Calu3 (cell line): ENCODE measurements at regions not wholly inside any gene's neighbourhood (a gene's known extent, or its start where the extent isn't known, plus 50 kb on each side); places are given as distances from the start of the nearest gene placed in this dataset.

ENCODE experiments used
- BruUV-seq: library from RNA; stranded (reverse); fragments of 400-500 nt; replicated peaks from 2 replicates; lab custom pipeline; 2021; lab: Mats Ljungman, UMichigan
- CTCF ChIA-PET: fragments of 300-600 bp; sonication (Branson Sonifier 250); formaldehyde crosslinking; loops from one replicate; lab custom pipeline; 2022; ENCODE audit warnings: antibody characterized with exemption; lab: Charles Lee
- DNase-seq: peaks from one replicate; pipeline ENCODE4 v3.0.0; 2022
- H3K27ac Mint-ChIP-seq: one replicate; pipeline ENCODE4 v1.8.0; 2022; ENCODE audit warnings: mixed read lengths; ENCODE audit not compliant: unreplicated experiment
- H3K27me3 Mint-ChIP-seq: one replicate; pipeline ENCODE4 v1.8.0; 2022; ENCODE audit warnings: mixed read lengths; ENCODE audit not compliant: unreplicated experiment
- H3K36me3 Mint-ChIP-seq: one replicate; pipeline ENCODE4 v1.8.0; 2022; ENCODE audit warnings: mild to moderate bottlenecking, moderate library complexity, mixed read lengths; ENCODE audit not compliant: insufficient read depth, unreplicated experiment
- H3K4me1 Mint-ChIP-seq: one replicate; pipeline ENCODE4 v1.8.0; 2022; ENCODE audit warnings: mild to moderate bottlenecking, low read depth, mixed read lengths; ENCODE audit not compliant: unreplicated experiment
- H3K4me3 Mint-ChIP-seq: one replicate; pipeline ENCODE4 v1.8.0; 2022; ENCODE audit warnings: mild to moderate bottlenecking, low read depth, moderate library complexity, mixed read lengths; ENCODE audit not compliant: unreplicated experiment
- H3K9me3 Mint-ChIP-seq: one replicate; pipeline ENCODE4 v1.8.0; 2022; ENCODE audit warnings: low read depth, mixed read lengths; ENCODE audit not compliant: unreplicated experiment
- intact Hi-C: fragments of 100-400 bp; cut with micrococcal nuclease; formaldehyde crosslinking; loops from one replicate; pipeline ENCODE4 v1.10.0; 2022; ENCODE audit not compliant: unreplicated experiment
- TF ChIP-seq, protein P1 (sequence below): fragments of 200-600 bp; IDR thresholded peaks from one replicate; pipeline ENCODE4 v1.8.0; 2022; ENCODE audit warnings: antibody characterized with exemption; ENCODE audit not compliant: unreplicated experiment

DNA sequence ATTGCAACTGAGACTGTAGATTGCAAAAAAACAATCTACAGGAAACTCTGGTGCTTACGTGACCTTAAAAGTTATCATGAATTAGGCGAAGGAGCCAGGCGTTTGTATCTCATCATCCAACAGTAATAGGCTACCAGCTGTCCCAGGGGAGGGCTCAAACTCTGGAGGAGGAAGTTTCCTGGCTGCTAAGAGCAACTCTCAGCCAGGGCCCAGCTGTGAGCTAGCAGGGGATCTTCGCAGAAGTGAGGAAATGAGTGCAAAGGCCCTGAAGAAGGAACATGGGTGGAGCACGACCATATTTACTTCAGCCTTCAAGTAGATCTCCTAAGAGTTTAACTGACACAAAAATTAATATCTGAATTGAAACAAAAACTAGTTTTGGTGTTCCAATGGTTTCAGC, 686.9 kb upstream of the MAP3K7 start:
- Mint-ChIP-seq H3K27ac (no peak overlapping the region), H3K4me1 (no peaks in the 10 kb centered on the region), H3K27me3 (no peaks in the 10 kb centered on the region), H3K36me3 (peaks cover 4% of the 10 kb centered on the region), H3K9me3 (peaks cover 2% of the 10 kb centered on the region), H3K4me3 (no peak overlapping the region)
- BruUV-seq: no TSS peak
- CTCF ChIA-PET: no interaction called here
- intact Hi-C loops: loop anchor here (1.0 kb wide), 1 partner anchor 42 kb away; no protein-coding TSS in a partner anchor
- TF ChIP-seq, protein P1, sequence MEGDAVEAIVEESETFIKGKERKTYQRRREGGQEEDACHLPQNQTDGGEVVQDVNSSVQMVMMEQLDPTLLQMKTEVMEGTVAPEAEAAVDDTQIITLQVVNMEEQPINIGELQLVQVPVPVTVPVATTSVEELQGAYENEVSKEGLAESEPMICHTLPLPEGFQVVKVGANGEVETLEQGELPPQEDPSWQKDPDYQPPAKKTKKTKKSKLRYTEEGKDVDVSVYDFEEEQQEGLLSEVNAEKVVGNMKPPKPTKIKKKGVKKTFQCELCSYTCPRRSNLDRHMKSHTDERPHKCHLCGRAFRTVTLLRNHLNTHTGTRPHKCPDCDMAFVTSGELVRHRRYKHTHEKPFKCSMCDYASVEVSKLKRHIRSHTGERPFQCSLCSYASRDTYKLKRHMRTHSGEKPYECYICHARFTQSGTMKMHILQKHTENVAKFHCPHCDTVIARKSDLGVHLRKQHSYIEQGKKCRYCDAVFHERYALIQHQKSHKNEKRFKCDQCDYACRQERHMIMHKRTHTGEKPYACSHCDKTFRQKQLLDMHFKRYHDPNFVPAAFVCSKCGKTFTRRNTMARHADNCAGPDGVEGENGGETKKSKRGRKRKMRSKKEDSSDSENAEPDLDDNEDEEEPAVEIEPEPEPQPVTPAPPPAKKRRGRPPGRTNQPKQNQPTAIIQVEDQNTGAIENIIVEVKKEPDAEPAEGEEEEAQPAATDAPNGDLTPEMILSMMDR: no peak
- DNase-seq: no peak

DNA sequence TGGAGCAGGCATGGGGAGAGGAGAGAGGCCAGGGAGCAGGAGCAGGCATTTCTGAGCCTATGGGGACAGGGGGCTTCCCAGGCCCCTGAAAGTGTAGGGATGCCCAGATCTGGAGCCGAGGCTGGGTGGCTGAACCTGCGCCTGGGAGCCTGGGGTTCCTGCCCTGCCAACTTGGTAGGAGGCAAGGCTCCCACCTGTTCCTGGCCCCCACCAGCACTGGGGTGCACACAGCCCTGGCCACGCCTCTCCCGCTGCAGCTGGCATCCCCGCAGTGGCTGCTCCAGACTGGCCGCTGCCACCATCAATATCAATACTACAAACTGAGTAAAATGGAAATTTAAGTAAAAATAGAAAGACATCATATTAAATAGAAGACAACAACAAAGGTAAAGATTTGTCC, 684.9 kb upstream of the MAP3K7 start:
- no TSS peak for BruUV-seq
- TF ChIP-seq, protein P1: no peak
- peaks cover 4% of the 10 kb centered on the region for H3K36me3 Mint-ChIP-seq
- H3K4me3 Mint-ChIP-seq: no peak overlapping the region
- H3K4me1 Mint-ChIP-seq: no peaks in the 10 kb centered on the region
- CTCF ChIA-PET: no interaction called here
- no peaks in the 10 kb centered on the region for H3K27me3 Mint-ChIP-seq
- no peak overlapping the region for H3K27ac Mint-ChIP-seq
- intact Hi-C loops: no loop called here
- no peak for DNase-seq
- H3K9me3 Mint-ChIP-seq: peaks cover 2% of the 10 kb centered on the region

DNA sequence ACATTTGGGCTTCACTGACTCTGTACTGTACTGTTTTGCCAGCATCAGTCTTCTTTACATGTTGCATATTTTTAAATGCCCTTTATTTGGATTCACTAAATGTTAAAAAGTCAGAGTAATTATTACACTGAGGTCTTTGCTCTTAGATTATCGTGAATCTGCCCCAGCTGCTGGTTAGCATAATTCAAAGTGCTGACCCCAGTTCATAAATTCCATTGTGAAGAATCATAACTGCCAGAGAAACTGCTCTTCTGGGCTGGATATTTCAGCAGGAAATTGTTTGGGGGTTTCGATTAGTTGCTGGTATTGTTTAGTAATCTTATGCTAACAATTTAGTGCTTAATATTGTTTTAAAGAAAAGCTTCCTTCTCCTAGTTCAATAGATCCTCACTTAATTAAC, 682.1 kb upstream of the MAP3K7 start:
- TF ChIP-seq, protein P1: no peak
- Mint-ChIP-seq H3K4me1 (no peaks in the 10 kb centered on the region), H3K9me3 (peaks cover 2% of the 10 kb centered on the region), H3K36me3 (no peaks in the 10 kb centered on the region), H3K4me3 (no peak overlapping the region), H3K27me3 (no peaks in the 10 kb centered on the region), H3K27ac (no peak overlapping the region)
- no peak for DNase-seq
- CTCF ChIA-PET: no interaction called here
- intact Hi-C loops: no loop called here
- no TSS peak for BruUV-seq

DNA sequence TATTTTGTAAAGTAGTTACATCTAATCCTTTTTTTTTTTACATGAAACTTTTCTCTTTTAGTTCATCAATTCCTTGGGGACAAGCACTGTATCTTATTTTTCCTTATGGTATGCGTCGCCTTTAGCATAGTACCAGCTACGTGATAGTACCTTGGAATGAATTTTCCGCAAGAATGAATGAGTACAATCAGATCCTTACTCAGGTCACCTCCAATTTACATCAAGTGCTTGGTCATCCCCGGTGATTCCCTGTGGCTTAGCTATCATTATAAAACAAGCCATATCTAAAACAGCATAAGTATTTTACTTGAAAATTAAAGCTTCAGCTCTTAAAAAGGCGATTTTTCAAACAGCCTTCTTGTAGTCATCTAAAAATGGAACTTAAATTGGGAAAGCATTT, 680.4 kb upstream of the MAP3K7 start:
- BruUV-seq: no TSS peak
- no peak for DNase-seq
- Mint-ChIP-seq H3K27me3 (no peaks in the 10 kb centered on the region), H3K27ac (no peak overlapping the region), H3K36me3 (no peaks in the 10 kb centered on the region), H3K4me3 (no peak overlapping the region), H3K4me1 (no peaks in the 10 kb centered on the region), H3K9me3 (peaks cover 2% of the 10 kb centered on the region)
- intact Hi-C loops: no loop called here
- TF ChIP-seq, protein P1: no peak
- CTCF ChIA-PET: no interaction called here

DNA sequence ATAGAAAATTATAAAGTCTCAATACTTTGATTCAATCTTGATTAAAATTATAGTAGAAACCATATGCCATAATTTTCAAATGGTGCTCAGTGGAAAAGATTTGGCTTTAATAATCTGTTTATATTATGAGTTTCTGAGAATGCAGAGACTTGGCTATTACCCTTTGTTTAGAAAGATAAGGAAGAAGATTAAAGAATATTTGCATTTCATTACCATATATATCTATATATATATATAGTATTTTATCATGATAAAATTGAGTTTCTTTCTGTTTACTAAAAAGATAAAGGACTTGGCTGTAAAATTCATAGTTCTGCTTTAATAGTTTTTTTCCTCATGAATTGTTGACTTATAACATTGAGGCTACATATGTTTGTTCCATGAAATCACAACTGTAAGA, 679.3 kb upstream of the MAP3K7 start:
- no peak overlapping the region for H3K27ac Mint-ChIP-seq
- H3K4me1 Mint-ChIP-seq: no peaks in the 10 kb centered on the region
- TF ChIP-seq, protein P1: no peak
- BruUV-seq: no TSS peak
- intact Hi-C loops: no loop called here
- no peaks in the 10 kb centered on the region for H3K27me3 Mint-ChIP-seq
- CTCF ChIA-PET: no interaction called here
- H3K4me3 Mint-ChIP-seq: no peak overlapping the region
- DNase-seq: no peak
- no peaks in the 10 kb centered on the region for H3K36me3 Mint-ChIP-seq
- H3K9me3 Mint-ChIP-seq: no peaks in the 10 kb centered on the region
